Endothelial cell of umbilical vein (primary cell): ENCODE measurements at regions not wholly inside any gene's neighbourhood (a gene's known extent, or its start where the extent isn't known, plus 50 kb on each side); places are given as distances from the start of the nearest gene placed in this dataset.

Source experiments
- BruUV-seq: library from RNA; stranded (reverse); fragments of 400-500 nt; replicated peaks from 2 replicates; lab custom pipeline; 2021; lab: Mats Ljungman, UMichigan
- CTCF ChIA-PET: fragments of 300-600, 350-600 bp; sonication (Branson Sonifier 250); formaldehyde crosslinking; loops from one replicate; lab custom pipeline; 2021; ENCODE audit warnings: antibody characterized with exemption, inconsistent platforms; lab: Charles Lee
- POLR2A ChIA-PET: fragments of 300-600, 350-600 bp; sonication (Branson Sonifier 250); formaldehyde crosslinking; loops from one replicate; lab custom pipeline; 2021; ENCODE audit warnings: antibody characterized with exemption, inconsistent platforms; lab: Charles Lee
- DNase-seq: peaks from one replicate; pipeline ENCODE4 v3.0.0-alpha.2; 2011; ENCODE audit warnings: low read depth, low spot score
- FAIRE-seq: peaks from 2 replicates; lab custom pipeline; 2011; peaks lifted over from hg19 to GRCh38; lab: Jason Lieb, UNC
- H2AFZ ChIP-seq: 2 replicates; pipeline ENCODE4 v1.6.0; 2012; ENCODE audit warnings: low read depth, low read length, control low read depth, inconsistent platforms
- H3K27ac ChIP-seq: 2 replicates; pipeline ENCODE4 v1.5.1; 2011; ENCODE audit warnings: low read depth, mild to moderate bottlenecking, control low read depth, low read length, moderate library complexity; ENCODE audit not compliant: insufficient read depth
- H3K27me3 ChIP-seq, 2 experiments: 2 replicates each; pipeline versions ENCODE4 v1.6.0 to v1.6.1; 2011; ENCODE audit warnings: low read length in 2 of 2, mixed read lengths in 1 of 2; ENCODE audit not compliant: control insufficient read depth in 2 of 2, insufficient read depth in 2 of 2
- H3K36me3 ChIP-seq, 2 experiments: 2 replicates in 1 of 2; 3 replicates in 1 of 2; pipeline ENCODE4 v1.5.1; 2011; ENCODE audit warnings: low read length in 2 of 2, mild to moderate bottlenecking in 1 of 2, moderate library complexity in 1 of 2; ENCODE audit not compliant: control insufficient read depth in 2 of 2, insufficient read depth in 2 of 2; ENCODE audit errors: extremely low read depth in 1 of 2
- H3K4me1 ChIP-seq: 3 replicates; pipeline ENCODE4 v1.5.1; 2011; ENCODE audit warnings: mild to moderate bottlenecking, low read length; ENCODE audit not compliant: control insufficient read depth, insufficient read depth; ENCODE audit errors: extremely low read depth
- H3K4me2 ChIP-seq: 2 replicates; pipeline ENCODE4 v1.6.1; 2011; ENCODE audit warnings: low read length, control low read depth, mixed read lengths; ENCODE audit not compliant: insufficient read depth
- H3K4me3 ChIP-seq, 3 experiments: fragments of 200-600 bp in 1 of 3; sonication (generic), shearing (Covaris generic) in 1 of 3; replicated peaks in 1 of 3; 2 replicates each; pipeline ENCODE4 v1.5.1; 2011 to 2016; ENCODE audit warnings: control low read depth in 3 of 3, low read length in 3 of 3, mild to moderate bottlenecking in 2 of 3, inconsistent platforms in 1 of 3, low read depth in 1 of 3, moderate library complexity in 1 of 3; ENCODE audit not compliant: insufficient read depth in 1 of 3
- H3K79me2 ChIP-seq: 2 replicates; pipeline ENCODE4 v1.6.0; 2012; ENCODE audit warnings: low read length, inconsistent platforms; ENCODE audit not compliant: control insufficient read depth, insufficient read depth
- H3K9ac ChIP-seq: replicated peaks from 2 replicates; pipeline ENCODE3; 2011; ENCODE audit warnings: low read length, control low read depth; ENCODE audit not compliant: insufficient read depth; ENCODE audit errors: extremely low read depth
- H3K9me1 ChIP-seq: replicated peaks from 3 replicates; pipeline ENCODE4 v1.6.0; 2011; ENCODE audit warnings: mild to moderate bottlenecking, low read length; ENCODE audit not compliant: control insufficient read depth, insufficient read depth; ENCODE audit errors: extremely low read depth
- H3K9me3 ChIP-seq: replicated peaks from 2 replicates; pipeline ENCODE4 v1.5.1; 2012; ENCODE audit warnings: low read length, inconsistent platforms; ENCODE audit not compliant: control insufficient read depth, insufficient read depth
- H4K20me1 ChIP-seq: replicated peaks from 2 replicates; pipeline ENCODE3; 2011; ENCODE audit warnings: mild to moderate bottlenecking, low read length; ENCODE audit not compliant: control insufficient read depth, insufficient read depth; ENCODE audit errors: extremely low read depth
- EZH2 ChIP-seq: IDR thresholded peaks from 2 replicates; pipeline ENCODE4 v1.6.1; 2012; ENCODE audit warnings: borderline replicate concordance, low read depth, mild to moderate bottlenecking, moderate library complexity, low read length, inconsistent platforms; ENCODE audit not compliant: severe bottlenecking
- FOS ChIP-seq: IDR thresholded peaks from 2 replicates; pipeline ENCODE4 v1.6.1; 2011; ENCODE audit warnings: mild to moderate bottlenecking, low read length, moderate library complexity, borderline replicate concordance; ENCODE audit not compliant: insufficient read depth
- GATA2 ChIP-seq: IDR thresholded peaks from 2 replicates; pipeline ENCODE4 v1.7.0; 2011; ENCODE audit warnings: low read depth, mild to moderate bottlenecking, moderate library complexity, mixed read lengths, low read length; ENCODE audit not compliant: insufficient read length, insufficient read depth
- JUN ChIP-seq: IDR thresholded peaks from 2 replicates; pipeline ENCODE4 v1.6.1; 2011; ENCODE audit warnings: borderline replicate concordance, low read depth; ENCODE audit not compliant: insufficient read length, insufficient read depth
- MYC ChIP-seq: IDR thresholded peaks from one replicate; pipeline ENCODE4 v1.6.1; 2011; ENCODE audit warnings: mild to moderate bottlenecking, low read depth, low read length
- POLR2A ChIP-seq: IDR thresholded peaks from 2 replicates; pipeline ENCODE4 v1.6.1; 2012; ENCODE audit warnings: low read depth, mild to moderate bottlenecking, control low read depth, low read length
- POLR2AphosphoS5 ChIP-seq: IDR thresholded peaks from 2 replicates; pipeline ENCODE4 v1.6.1; 2012; ENCODE audit warnings: low read depth, mild to moderate bottlenecking, control low read depth, low read length, moderate library complexity; ENCODE audit not compliant: insufficient read depth
- dilution Hi-C: fragments of 300-500 bp; cut with MboI; formaldehyde crosslinking; loops from one replicate; pipeline ENCODE4 v1.15.0; 2019; ENCODE audit warnings: low sequenced_read_pairs; ENCODE audit not compliant: extremely low pct_ligation_motif_present
- intact Hi-C: fragments of 100-400 bp; cut with micrococcal nuclease; formaldehyde crosslinking; loops from one replicate; pipeline ENCODE4 v1.10.0; 2022
- TF ChIP-seq, protein P1 (sequence below): IDR thresholded peaks from 2 replicates; pipeline ENCODE4 v1.6.1; 2011; ENCODE audit not compliant: insufficient read depth, insufficient read length
- TF ChIP-seq, protein P2 (sequence below), 2 donors: IDR thresholded peaks; 1 replicate in 1 of 2; 2 replicates in 1 of 2; pipeline ENCODE4 v1.5.1; 2011; ENCODE audit warnings: low read length in 2 of 2, mild to moderate bottlenecking in 2 of 2, moderate library complexity in 2 of 2, control low read depth in 1 of 2, inconsistent platforms in 1 of 2, low read depth in 1 of 2; ENCODE audit not compliant: insufficient read depth in 1 of 2; ENCODE audit errors: extremely low read depth in 1 of 2

DNA sequence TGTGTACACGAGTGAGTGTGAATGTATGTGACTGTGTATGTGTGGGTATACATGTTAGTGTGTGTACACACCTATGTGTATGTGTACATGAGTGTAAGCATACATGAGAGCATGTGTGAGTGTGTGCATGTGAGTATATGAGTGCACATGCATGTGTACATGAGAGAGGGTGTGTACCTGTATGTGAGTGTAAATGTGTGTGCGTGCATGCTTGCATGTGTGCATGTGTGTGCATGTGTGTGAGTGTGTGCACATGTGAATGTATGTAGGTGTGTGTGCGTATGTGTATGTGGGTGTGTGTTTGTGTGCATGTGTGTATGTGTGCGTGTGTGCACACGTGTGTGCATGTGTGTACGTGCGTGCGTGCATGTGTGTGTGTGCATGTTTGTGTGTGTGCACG, 183.4 kb downstream of the BMP7 start:
- H3K36me3 ChIP-seq: no peaks in the 10 kb centered on the region
- H3K4me3 ChIP-seq: no peak overlapping the region
- H4K20me1 ChIP-seq: no peaks in the 10 kb centered on the region
- ChIA-PET POLR2A (no interaction called here), CTCF (no interaction called here)
- no TSS peak for BruUV-seq
- H3K9ac ChIP-seq: no peak overlapping the region
- H3K4me1 ChIP-seq: no peaks in the 10 kb centered on the region
- H3K9me3 ChIP-seq: peaks cover 2% of the 10 kb centered on the region
- H3K9me1 ChIP-seq: no peaks in the 10 kb centered on the region
- no peak for TF ChIP-seq EZH2
- TF ChIP-seq MYC: no peak
- TF ChIP-seq, protein P1, sequence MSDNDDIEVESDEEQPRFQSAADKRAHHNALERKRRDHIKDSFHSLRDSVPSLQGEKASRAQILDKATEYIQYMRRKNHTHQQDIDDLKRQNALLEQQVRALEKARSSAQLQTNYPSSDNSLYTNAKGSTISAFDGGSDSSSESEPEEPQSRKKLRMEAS: no peak
- TF ChIP-seq POLR2A: no peak
- TF ChIP-seq JUN: no peak
- no peak for TF ChIP-seq FOS
- TF ChIP-seq, protein P2, sequence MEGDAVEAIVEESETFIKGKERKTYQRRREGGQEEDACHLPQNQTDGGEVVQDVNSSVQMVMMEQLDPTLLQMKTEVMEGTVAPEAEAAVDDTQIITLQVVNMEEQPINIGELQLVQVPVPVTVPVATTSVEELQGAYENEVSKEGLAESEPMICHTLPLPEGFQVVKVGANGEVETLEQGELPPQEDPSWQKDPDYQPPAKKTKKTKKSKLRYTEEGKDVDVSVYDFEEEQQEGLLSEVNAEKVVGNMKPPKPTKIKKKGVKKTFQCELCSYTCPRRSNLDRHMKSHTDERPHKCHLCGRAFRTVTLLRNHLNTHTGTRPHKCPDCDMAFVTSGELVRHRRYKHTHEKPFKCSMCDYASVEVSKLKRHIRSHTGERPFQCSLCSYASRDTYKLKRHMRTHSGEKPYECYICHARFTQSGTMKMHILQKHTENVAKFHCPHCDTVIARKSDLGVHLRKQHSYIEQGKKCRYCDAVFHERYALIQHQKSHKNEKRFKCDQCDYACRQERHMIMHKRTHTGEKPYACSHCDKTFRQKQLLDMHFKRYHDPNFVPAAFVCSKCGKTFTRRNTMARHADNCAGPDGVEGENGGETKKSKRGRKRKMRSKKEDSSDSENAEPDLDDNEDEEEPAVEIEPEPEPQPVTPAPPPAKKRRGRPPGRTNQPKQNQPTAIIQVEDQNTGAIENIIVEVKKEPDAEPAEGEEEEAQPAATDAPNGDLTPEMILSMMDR (IDR thresholded peaks at IDR 0.05; ENCODE audit: extremely low read depth in 1 of 2, insufficient read depth in 1 of 2, low read depth in 1 of 2, low read length in 2 of 2): no peak
- no peak for TF ChIP-seq POLR2AphosphoS5
- no peak for TF ChIP-seq GATA2
- H2AFZ ChIP-seq: no peak overlapping the region
- intact Hi-C loops: no loop called here
- DNase-seq (no peak), FAIRE-seq (no peak)
- dilution Hi-C loops: no loop called here
- no peaks in the 10 kb centered on the region for H3K79me2 ChIP-seq
- no peaks in the 10 kb centered on the region for H3K27me3 ChIP-seq
- H3K4me2 ChIP-seq: no peak overlapping the region
- no peak overlapping the region for H3K27ac ChIP-seq
